ENCODE measurements at regions not wholly inside any gene's neighbourhood (a gene's known extent, or its start where the extent isn't known, plus 50 kb on each side); places are given as distances from the start of the nearest gene placed in this dataset.

- H3K36me3 ChIP-seq (ENCODE audit: low read length) = no peaks in the 10 kb centered on the region
- H2AFZ ChIP-seq (ENCODE audit: low read depth, low read length, severe bottlenecking) = no peak overlapping the region
- no peak overlapping the region for H3K4me2 ChIP-seq (ENCODE audit: low read depth, low read length, poor library complexity, severe bottlenecking)
- no peaks in the 10 kb centered on the region for H3K79me2 ChIP-seq (ENCODE audit: insufficient read depth, low read length)
- H3K4me3 ChIP-seq (ENCODE audit: insufficient read depth, low read length, poor library complexity, severe bottlenecking) = no peak overlapping the region
- H4K20me1 ChIP-seq (ENCODE audit: low read depth, low read length) = no peaks in the 10 kb centered on the region
- H3F3A ChIP-seq (ENCODE audit: insufficient read depth) = no peaks in the 10 kb centered on the region
- no peaks in the 10 kb centered on the region for H3K27me3 ChIP-seq (ENCODE audit: low read length)
- no peak overlapping the region for H3K9ac ChIP-seq (ENCODE audit: low read length)
- H3K27ac ChIP-seq (ENCODE audit: low read depth, low read length) = no peak overlapping the region
- H3K9me2 ChIP-seq (replicated peaks; ENCODE audit: insufficient read depth, low read length) = no peaks in the 10 kb centered on the region
- TF ChIP-seq, protein P1, sequence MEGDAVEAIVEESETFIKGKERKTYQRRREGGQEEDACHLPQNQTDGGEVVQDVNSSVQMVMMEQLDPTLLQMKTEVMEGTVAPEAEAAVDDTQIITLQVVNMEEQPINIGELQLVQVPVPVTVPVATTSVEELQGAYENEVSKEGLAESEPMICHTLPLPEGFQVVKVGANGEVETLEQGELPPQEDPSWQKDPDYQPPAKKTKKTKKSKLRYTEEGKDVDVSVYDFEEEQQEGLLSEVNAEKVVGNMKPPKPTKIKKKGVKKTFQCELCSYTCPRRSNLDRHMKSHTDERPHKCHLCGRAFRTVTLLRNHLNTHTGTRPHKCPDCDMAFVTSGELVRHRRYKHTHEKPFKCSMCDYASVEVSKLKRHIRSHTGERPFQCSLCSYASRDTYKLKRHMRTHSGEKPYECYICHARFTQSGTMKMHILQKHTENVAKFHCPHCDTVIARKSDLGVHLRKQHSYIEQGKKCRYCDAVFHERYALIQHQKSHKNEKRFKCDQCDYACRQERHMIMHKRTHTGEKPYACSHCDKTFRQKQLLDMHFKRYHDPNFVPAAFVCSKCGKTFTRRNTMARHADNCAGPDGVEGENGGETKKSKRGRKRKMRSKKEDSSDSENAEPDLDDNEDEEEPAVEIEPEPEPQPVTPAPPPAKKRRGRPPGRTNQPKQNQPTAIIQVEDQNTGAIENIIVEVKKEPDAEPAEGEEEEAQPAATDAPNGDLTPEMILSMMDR (IDR thresholded peaks at IDR 0.05; ENCODE audit: insufficient read depth, low read length, poor library complexity, severe bottlenecking) = no peak
- TF ChIP-seq EZH2phosphoT487 (conservative IDR thresholded peaks at IDR 0.05; ENCODE audit: low read length) = no peak
- H3K9me3 ChIP-seq (ENCODE audit: insufficient read depth, low read length) = peaks cover 6% of the 10 kb centered on the region; the same call in 1 of the 2 replicates
These were observed 1251.2 kb downstream of the BRD1 start for GRCh38 chr22:48576333-48577013.

DNA sequence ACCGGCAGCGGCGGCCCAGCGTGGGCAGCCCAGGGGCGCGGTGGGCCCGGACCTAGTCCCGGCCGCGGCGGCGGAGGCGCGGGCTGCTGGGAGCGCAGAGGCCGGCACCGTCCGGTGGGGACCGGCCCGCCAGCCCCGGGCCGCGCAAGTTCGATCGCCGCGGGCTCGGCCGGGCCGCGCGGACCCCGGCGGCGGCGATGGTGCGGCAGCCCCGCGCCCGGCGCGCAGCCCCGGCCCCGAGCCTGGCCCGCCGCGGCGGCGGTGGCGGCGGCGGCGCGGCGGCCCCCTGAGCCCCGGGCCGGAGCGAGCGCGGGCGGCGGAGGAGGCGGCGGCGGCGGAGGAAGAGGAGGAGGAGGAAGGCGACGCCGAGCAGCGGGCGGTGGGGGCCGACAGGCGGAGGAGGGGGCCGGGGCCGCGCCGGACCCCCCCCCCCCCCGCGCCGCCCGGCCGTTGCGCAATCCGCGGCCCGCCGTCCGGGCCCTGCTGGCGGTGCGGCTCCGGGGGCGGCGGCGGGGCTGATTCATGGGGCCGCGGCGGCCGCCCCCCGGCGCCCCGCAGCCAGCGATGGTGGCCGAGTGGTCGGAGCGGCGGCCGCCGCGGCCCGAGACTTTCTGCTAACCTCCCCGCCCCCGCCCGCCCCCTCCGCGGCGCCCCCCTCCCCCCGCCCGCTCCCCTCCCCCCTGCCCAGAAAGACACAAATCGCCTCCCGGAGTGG, 1251.9 kb downstream of the BRD1 start:
- no peak overlapping the region for H3K4me2 ChIP-seq (ENCODE audit: low read depth, low read length, poor library complexity, severe bottlenecking)
- H3K4me3 ChIP-seq (ENCODE audit: insufficient read depth, low read length, poor library complexity, severe bottlenecking) = no peak overlapping the region
- no peaks in the 10 kb centered on the region for H4K20me1 ChIP-seq (ENCODE audit: low read depth, low read length)
- H2AFZ ChIP-seq (ENCODE audit: low read depth, low read length, severe bottlenecking) = no peak overlapping the region
- no peaks in the 10 kb centered on the region for H3K27me3 ChIP-seq (ENCODE audit: low read length)
- H3K9ac ChIP-seq (ENCODE audit: low read length) = no peak overlapping the region
- H3K36me3 ChIP-seq (ENCODE audit: low read length) = no peaks in the 10 kb centered on the region
- no peak overlapping the region for H3K27ac ChIP-seq (ENCODE audit: low read depth, low read length)
- no peaks in the 10 kb centered on the region for H3K79me2 ChIP-seq (ENCODE audit: insufficient read depth, low read length)
- peaks cover 9% of the 10 kb centered on the region; the same call in 1 of the 2 replicates for H3K9me3 ChIP-seq (ENCODE audit: insufficient read depth, low read length)
- no peak for TF ChIP-seq EZH2phosphoT487 (conservative IDR thresholded peaks at IDR 0.05; ENCODE audit: low read length)
- TF ChIP-seq, protein P1 (IDR thresholded peaks at IDR 0.05; ENCODE audit: insufficient read depth, low read length, poor library complexity, severe bottlenecking) = no peak
- H3F3A ChIP-seq (ENCODE audit: insufficient read depth) = no peaks in the 10 kb centered on the region
- H3K9me2 ChIP-seq (replicated peaks; ENCODE audit: insufficient read depth, low read length) = no peaks in the 10 kb centered on the region

GRCh38 chr22:48574776-48575617, 1252.7 kb downstream of the BRD1 start:
- Histone ChIP-seq H3K4me2 (ENCODE audit: low read depth, low read length, poor library complexity, severe bottlenecking) (no peak overlapping the region), H3K4me3 (ENCODE audit: insufficient read depth, low read length, poor library complexity, severe bottlenecking) (no peak overlapping the region), H3F3A (ENCODE audit: insufficient read depth) (no peaks in the 10 kb centered on the region), H3K9me2 (replicated peaks; ENCODE audit: insufficient read depth, low read length) (no peaks in the 10 kb centered on the region), H3K27ac (ENCODE audit: low read depth, low read length) (no peak overlapping the region), H3K36me3 (ENCODE audit: low read length) (no peaks in the 10 kb centered on the region), H2AFZ (ENCODE audit: low read depth, low read length, severe bottlenecking) (no peak overlapping the region), H3K79me2 (ENCODE audit: insufficient read depth, low read length) (no peaks in the 10 kb centered on the region), H3K9me3 (ENCODE audit: insufficient read depth, low read length) (peaks cover 14% of the 10 kb centered on the region; the same call in 1 of the 2 replicates), H3K9ac (ENCODE audit: low read length) (no peak overlapping the region), H4K20me1 (ENCODE audit: low read depth, low read length) (no peaks in the 10 kb centered on the region), H3K27me3 (ENCODE audit: low read length) (no peaks in the 10 kb centered on the region)
- TF ChIP-seq EZH2phosphoT487 (conservative IDR thresholded peaks at IDR 0.05; ENCODE audit: low read length) = no peak
- TF ChIP-seq, protein P1 (IDR thresholded peaks at IDR 0.05; ENCODE audit: insufficient read depth, low read length, poor library complexity, severe bottlenecking) = no peak
